K562 (cell line): ENCODE measurements at regions not wholly inside any gene's neighbourhood (a gene's known extent, or its start where the extent isn't known, plus 50 kb on each side); places are given as distances from the start of the nearest gene placed in this dataset.

ENCODE experiments used
- ADNP ChIP-seq: fragments of 200-800 bp; sonication (Bioruptor generic); IDR thresholded peaks from 2 replicates; pipeline ENCODE4 v1.6.1; 2016; ENCODE audit warnings: missing genetic modification characterization, missing compliant biosample characterization
- CSDE1 ChIP-seq, 2 experiments: fragments of 450-650 bp; IDR thresholded peaks; 2 replicates each; pipeline ENCODE4 v1.6.1; 2016; ENCODE audit warnings: mild to moderate bottlenecking in 1 of 2
- ERF ChIP-seq: fragments of 450-650 bp; formaldehyde crosslinking; IDR thresholded peaks from 2 replicates; pipeline ENCODE4 v1.4.0; 2020; ENCODE audit warnings: mild to moderate bottlenecking, mixed read lengths
- EZH2 ChIP-seq: IDR thresholded peaks from 2 replicates; pipeline ENCODE4 v1.6.1; 2012; ENCODE audit warnings: low read depth, mild to moderate bottlenecking, inconsistent platforms, low read length, borderline replicate concordance
- GTF2F1 ChIP-seq: IDR thresholded peaks from 2 replicates; pipeline ENCODE4 v1.6.1; 2011; ENCODE audit warnings: low read depth, low read length, improper control_type of control experiment
- HDAC8 ChIP-seq: fragments of 450-650 bp; IDR thresholded peaks from 2 replicates; pipeline ENCODE4 v1.6.1; 2016; ENCODE audit warnings: mild to moderate bottlenecking, missing genetic modification characterization, moderate library complexity, missing compliant biosample characterization
- HNRNPK ChIP-seq: fragments of 200-400 bp; formaldehyde crosslinking; IDR thresholded peaks from one replicate; pipeline ENCODE4 v1.6.1; 2018; ENCODE audit warnings: mild to moderate bottlenecking, low read depth, low read length; ENCODE audit not compliant: poor library complexity, severe bottlenecking
- KLF1 ChIP-seq: fragments of 450-650 bp; IDR thresholded peaks from 2 replicates; pipeline ENCODE4 v1.6.1; 2016; ENCODE audit warnings: missing genetic modification characterization, missing compliant biosample characterization
- L3MBTL2 ChIP-seq: fragments of 450-650 bp; IDR thresholded peaks from 2 replicates; pipeline ENCODE4 v1.6.1; 2016; ENCODE audit warnings: mild to moderate bottlenecking, moderate library complexity
- MED1 ChIP-seq: sonication (generic); formaldehyde crosslinking; IDR thresholded peaks from 2 replicates; pipeline ENCODE4 v1.8.1; 2023; ENCODE audit warnings: missing genetic modification reagents, borderline replicate concordance
- NFRKB ChIP-seq: fragments of 450-650 bp; IDR thresholded peaks from 2 replicates; pipeline ENCODE4 v1.6.1; 2016; ENCODE audit warnings: low read depth
- NR1H2 ChIP-seq: sonication (generic); formaldehyde crosslinking; IDR thresholded peaks from 2 replicates; pipeline ENCODE4 v1.4.0; 2020; ENCODE audit warnings: mild to moderate bottlenecking, missing genetic modification reagents
- SAP30 ChIP-seq: fragments of 200-600 bp; sonication (generic); IDR thresholded peaks from 2 replicates; pipeline ENCODE4 v1.6.1; 2012; ENCODE audit warnings: borderline replicate concordance, low read depth, mild to moderate bottlenecking, moderate library complexity, low read length, control low read depth, inconsistent platforms; ENCODE audit not compliant: insufficient read depth, poor library complexity, severe bottlenecking
- TAL1 ChIP-seq: fragments of 450-650 bp; IDR thresholded peaks from 2 replicates; pipeline ENCODE4 v1.6.1; 2016; ENCODE audit warnings: mild to moderate bottlenecking
- WHSC1 ChIP-seq: IDR thresholded peaks from one replicate; pipeline ENCODE4 v1.6.1; 2012; ENCODE audit warnings: low read length, control low read depth, inconsistent platforms
- YBX1 ChIP-seq: fragments of 450-650 bp; IDR thresholded peaks from 2 replicates; pipeline ENCODE4 v1.7.1; 2016; ENCODE audit warnings: mild to moderate bottlenecking
- ZFP30 ChIP-seq: fragments of 250-450 bp; sonication (Bioruptor Pico); IDR thresholded peaks from 2 replicates; pipeline ENCODE4 v1.8.0; 2022; ENCODE audit warnings: moderate library complexity, mild to moderate bottlenecking, inconsistent platforms, borderline replicate concordance
- ZNF146 ChIP-seq: IDR thresholded peaks from one replicate; pipeline ENCODE4 v1.6.1; 2018; ENCODE audit warnings: missing compliant biosample characterization; ENCODE audit not compliant: unreplicated experiment
- TF ChIP-seq, protein P1 (sequence below): fragments of 250-450 bp; sonication (Bioruptor Pico); IDR thresholded peaks from 2 replicates; pipeline ENCODE4 v1.6.1; 2021; ENCODE audit warnings: mild to moderate bottlenecking
- TF ChIP-seq, protein P2 (sequence below): fragments of 250-450 bp; sonication (Bioruptor Pico); IDR thresholded peaks from 2 replicates; pipeline ENCODE4 v1.8.0; 2022; ENCODE audit warnings: moderate library complexity, mild to moderate bottlenecking, inconsistent platforms
- TF ChIP-seq, protein P3 (sequence below): fragments of 250-450 bp; sonication (Bioruptor Pico); IDR thresholded peaks from 2 replicates; pipeline ENCODE4 v1.4.0; 2020; ENCODE audit warnings: mild to moderate bottlenecking
- TF ChIP-seq, protein P4 (sequence below): fragments of 450-650 bp; IDR thresholded peaks from 2 replicates; pipeline ENCODE4 v1.6.1; 2016
- TF ChIP-seq, protein P5 (sequence below): fragments of 450-650 bp; conservative IDR thresholded peaks from 2 replicates; pipeline ENCODE4 v1.6.1; 2016; ENCODE audit warnings: missing genetic modification characterization, low read depth, mild to moderate bottlenecking, missing compliant biosample characterization, moderate library complexity

DNA sequence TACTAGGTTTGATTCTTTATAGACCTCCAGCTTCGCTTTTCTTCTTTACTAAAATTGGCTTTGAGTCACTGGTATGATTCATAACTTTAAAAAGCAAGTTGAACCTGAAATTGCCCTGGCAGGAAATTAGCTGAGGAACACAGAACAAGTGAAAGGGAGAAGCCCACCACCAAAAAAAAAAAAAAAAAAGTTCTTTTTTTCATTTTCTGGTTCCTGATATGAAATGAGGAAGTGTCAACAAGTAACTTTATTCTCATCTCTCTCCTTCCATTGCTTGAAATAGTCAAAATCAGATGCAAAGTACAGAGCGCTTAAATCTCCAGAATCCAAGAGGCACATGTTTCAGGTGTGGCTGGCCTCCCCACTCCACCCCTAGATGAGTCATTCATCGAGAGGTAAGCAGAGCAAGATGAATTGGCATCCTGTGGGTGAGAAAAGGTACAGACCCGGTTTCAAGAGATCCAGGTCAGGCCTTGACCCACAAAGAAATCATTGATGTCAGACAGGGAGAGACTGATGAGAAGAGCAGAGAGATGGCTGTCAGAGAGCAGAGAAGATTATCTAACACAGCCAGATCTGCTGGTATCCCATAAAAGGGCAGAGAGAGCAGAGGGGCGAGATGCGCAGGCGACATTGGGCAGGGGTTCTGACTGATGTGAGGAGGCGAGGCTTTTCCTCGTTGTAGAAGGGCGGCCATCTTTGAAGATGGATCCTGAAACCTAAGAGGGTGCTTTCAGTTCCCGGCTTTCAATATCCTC is 54.8 kb upstream of the MBOAT1 start (continued):
- TF ChIP-seq ERF (CRISPR knock-in tag) = no peak; the same call in 1 of the 2 replicates
- no peak for TF ChIP-seq CSDE1 (IDR thresholded peaks at IDR 0.05)
- peak; percentile 31; the same call in 1 of the 2 replicates for TF ChIP-seq L3MBTL2
- no peak for TF ChIP-seq YBX1
- TF ChIP-seq NFRKB = peak; percentile 73
- no peak for TF ChIP-seq GTF2F1
- TF ChIP-seq, protein P1, sequence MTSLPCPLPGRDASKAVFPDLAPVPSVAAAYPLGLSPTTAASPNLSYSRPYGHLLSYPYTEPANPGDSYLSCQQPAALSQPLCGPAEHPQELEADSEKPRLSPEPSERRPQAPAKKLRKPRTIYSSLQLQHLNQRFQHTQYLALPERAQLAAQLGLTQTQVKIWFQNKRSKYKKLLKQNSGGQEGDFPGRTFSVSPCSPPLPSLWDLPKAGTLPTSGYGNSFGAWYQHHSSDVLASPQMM = no peak
- TF ChIP-seq, protein P2, sequence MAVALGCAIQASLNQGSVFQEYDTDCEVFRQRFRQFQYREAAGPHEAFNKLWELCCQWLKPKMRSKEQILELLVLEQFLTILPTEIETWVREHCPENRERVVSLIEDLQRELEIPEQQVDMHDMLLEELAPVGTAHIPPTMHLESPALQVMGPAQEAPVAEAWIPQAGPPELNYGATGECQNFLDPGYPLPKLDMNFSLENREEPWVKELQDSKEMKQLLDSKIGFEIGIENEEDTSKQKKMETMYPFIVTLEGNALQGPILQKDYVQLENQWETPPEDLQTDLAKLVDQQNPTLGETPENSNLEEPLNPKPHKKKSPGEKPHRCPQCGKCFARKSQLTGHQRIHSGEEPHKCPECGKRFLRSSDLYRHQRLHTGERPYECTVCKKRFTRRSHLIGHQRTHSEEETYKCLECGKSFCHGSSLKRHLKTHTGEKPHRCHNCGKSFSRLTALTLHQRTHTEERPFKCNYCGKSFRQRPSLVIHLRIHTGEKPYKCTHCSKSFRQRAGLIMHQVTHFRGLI = no peak
- no peak for TF ChIP-seq KLF1 (tag)
- TF ChIP-seq, protein P3, sequence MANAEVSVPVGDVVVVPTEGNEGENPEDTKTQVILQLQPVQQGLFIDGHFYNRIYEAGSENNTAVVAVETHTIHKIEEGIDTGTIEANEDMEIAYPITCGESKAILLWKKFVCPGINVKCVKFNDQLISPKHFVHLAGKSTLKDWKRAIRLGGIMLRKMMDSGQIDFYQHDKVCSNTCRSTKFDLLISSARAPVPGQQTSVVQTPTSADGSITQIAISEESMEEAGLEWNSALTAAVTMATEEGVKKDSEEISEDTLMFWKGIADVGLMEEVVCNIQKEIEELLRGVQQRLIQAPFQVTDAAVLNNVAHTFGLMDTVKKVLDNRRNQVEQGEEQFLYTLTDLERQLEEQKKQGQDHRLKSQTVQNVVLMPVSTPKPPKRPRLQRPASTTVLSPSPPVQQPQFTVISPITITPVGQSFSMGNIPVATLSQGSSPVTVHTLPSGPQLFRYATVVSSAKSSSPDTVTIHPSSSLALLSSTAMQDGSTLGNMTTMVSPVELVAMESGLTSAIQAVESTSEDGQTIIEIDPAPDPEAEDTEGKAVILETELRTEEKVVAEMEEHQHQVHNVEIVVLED (CRISPR knock-in tag) = no peak
- TF ChIP-seq MED1 = no peak
- TF ChIP-seq, protein P4, sequence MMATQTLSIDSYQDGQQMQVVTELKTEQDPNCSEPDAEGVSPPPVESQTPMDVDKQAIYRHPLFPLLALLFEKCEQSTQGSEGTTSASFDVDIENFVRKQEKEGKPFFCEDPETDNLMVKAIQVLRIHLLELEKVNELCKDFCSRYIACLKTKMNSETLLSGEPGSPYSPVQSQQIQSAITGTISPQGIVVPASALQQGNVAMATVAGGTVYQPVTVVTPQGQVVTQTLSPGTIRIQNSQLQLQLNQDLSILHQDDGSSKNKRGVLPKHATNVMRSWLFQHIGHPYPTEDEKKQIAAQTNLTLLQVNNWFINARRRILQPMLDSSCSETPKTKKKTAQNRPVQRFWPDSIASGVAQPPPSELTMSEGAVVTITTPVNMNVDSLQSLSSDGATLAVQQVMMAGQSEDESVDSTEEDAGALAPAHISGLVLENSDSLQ = peak; percentile 56; the same call in 1 of the 2 replicates
- TF ChIP-seq NR1H2 (CRISPR knock-in tag) = no peak
- TF ChIP-seq ADNP (tag) = no peak
- no peak for TF ChIP-seq EZH2
- TF ChIP-seq HNRNPK = no peak
- TF ChIP-seq, protein P5, sequence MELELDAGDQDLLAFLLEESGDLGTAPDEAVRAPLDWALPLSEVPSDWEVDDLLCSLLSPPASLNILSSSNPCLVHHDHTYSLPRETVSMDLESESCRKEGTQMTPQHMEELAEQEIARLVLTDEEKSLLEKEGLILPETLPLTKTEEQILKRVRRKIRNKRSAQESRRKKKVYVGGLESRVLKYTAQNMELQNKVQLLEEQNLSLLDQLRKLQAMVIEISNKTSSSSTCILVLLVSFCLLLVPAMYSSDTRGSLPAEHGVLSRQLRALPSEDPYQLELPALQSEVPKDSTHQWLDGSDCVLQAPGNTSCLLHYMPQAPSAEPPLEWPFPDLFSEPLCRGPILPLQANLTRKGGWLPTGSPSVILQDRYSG (tag) = no peak
- no peak for TF ChIP-seq HDAC8 (tag)
- TF ChIP-seq ZNF146 (CRISPR knock-in tag) = no peak
- TF ChIP-seq ZFP30 (CRISPR knock-in tag) = no peak
- no peak for TF ChIP-seq SAP30
- TF ChIP-seq TAL1 = peak; percentile 34; the same call in 1 of the 2 replicates
- no peak for TF ChIP-seq WHSC1
